Nephron (organoid): ENCODE measurements at regions not wholly inside any gene's neighbourhood (a gene's known extent, or its start where the extent isn't known, plus 50 kb on each side); places are given as distances from the start of the nearest gene placed in this dataset.
A peak's percentile ranks its signal among the peaks of the same experiment; 100 is the strongest.

Experiments used
- H3K27ac Mint-ChIP-seq, 3 experiments: 2 replicates each; pipeline ENCODE4 v1.8.0; 2020; ENCODE audit warnings: mixed read lengths in 3 of 3, mild to moderate bottlenecking in 2 of 3, moderate library complexity in 1 of 3
- H3K27me3 Mint-ChIP-seq: 2 replicates; pipeline ENCODE4 v1.8.0; 2021; ENCODE audit warnings: low read depth, mild to moderate bottlenecking, moderate library complexity, mixed read lengths
- H3K36me3 Mint-ChIP-seq: 2 replicates; pipeline ENCODE4 v1.8.0; 2020; ENCODE audit warnings: low read depth, mixed read lengths
- H3K4me1 Mint-ChIP-seq: 2 replicates; pipeline ENCODE4 v1.8.0; 2020; ENCODE audit warnings: mixed read lengths
- H3K4me3 Mint-ChIP-seq, 3 experiments: 2 replicates each; pipeline ENCODE4 v1.8.0; 2020; ENCODE audit warnings: mild to moderate bottlenecking in 3 of 3, mixed read lengths in 3 of 3, moderate library complexity in 2 of 3
- H3K9me3 Mint-ChIP-seq: 2 replicates; pipeline ENCODE4 v1.8.0; 2020; ENCODE audit warnings: mixed read lengths
- CTCF ChIP-seq, 3 experiments: fragments of 200-600 bp; sonication (generic); IDR thresholded peaks; one replicate each; pipeline ENCODE4 v1.5.0; 2021; ENCODE audit warnings: antibody characterized with exemption in 3 of 3; ENCODE audit not compliant: unreplicated experiment in 3 of 3

- H3K27me3 Mint-ChIP-seq: peaks cover 17% of the 10 kb centered on the region
- H3K27ac Mint-ChIP-seq: no peak overlapping the region
- no peaks in the 10 kb centered on the region for H3K36me3 Mint-ChIP-seq
- no peaks in the 10 kb centered on the region for H3K4me1 Mint-ChIP-seq
- no peak overlapping the region for H3K4me3 Mint-ChIP-seq
- no peaks in the 10 kb centered on the region for H3K9me3 Mint-ChIP-seq
- no peak for TF ChIP-seq CTCF (IDR thresholded peaks at IDR 0.05; ENCODE audit: unreplicated experiment in 3 of 3)
These were observed 134.6 kb upstream of the PROK2 start for GRCh38 chr3:71919572-71919971.

- Mint-ChIP-seq H3K4me1 (no peaks in the 10 kb centered on the region), H3K9me3 (no peaks in the 10 kb centered on the region)
- no peak for TF ChIP-seq CTCF (IDR thresholded peaks at IDR 0.05; ENCODE audit: unreplicated experiment in 3 of 3)
These were observed 132.6 kb upstream of the PROK2 start for GRCh38 chr3:71917545-71917944.

GRCh38 chr3:71916747-71917369 lies 131.9 kb upstream of the PROK2 start:
- no peak for TF ChIP-seq CTCF (IDR thresholded peaks at IDR 0.05; ENCODE audit: unreplicated experiment in 3 of 3)

More at GRCh38 chr3:71917545-71917944, 132.6 kb upstream of the PROK2 start:
- Mint-ChIP-seq H3K36me3 (no peaks in the 10 kb centered on the region), H3K4me3 (no peak overlapping the region), H3K27ac (no peak overlapping the region), H3K27me3 (peaks cover 16% of the 10 kb centered on the region)

GRCh38 chr3:71912839-71913495 lies 128.0 kb upstream of the PROK2 start:
- Mint-ChIP-seq H3K27me3 (peaks cover 19% of the 10 kb centered on the region), H3K9me3 (peaks cover 5% of the 10 kb centered on the region), H3K4me3 (no peak overlapping the region), H3K27ac (no peak overlapping the region), H3K4me1 (peaks cover 25% of the 10 kb centered on the region), H3K36me3 (no peaks in the 10 kb centered on the region)
- no peak for TF ChIP-seq CTCF (IDR thresholded peaks at IDR 0.05; ENCODE audit: unreplicated experiment in 3 of 3)

More at GRCh38 chr3:71916747-71917369, 131.9 kb upstream of the PROK2 start:
- Mint-ChIP-seq H3K9me3 (peaks cover 4% of the 10 kb centered on the region), H3K4me1 (no peaks in the 10 kb centered on the region), H3K36me3 (no peaks in the 10 kb centered on the region), H3K27me3 (peaks cover 15% of the 10 kb centered on the region), H3K4me3 (no peak overlapping the region), H3K27ac (no peak overlapping the region)

GRCh38 chr3:71910108-71910507 lies 125.2 kb upstream of the PROK2 start:
- no peaks in the 10 kb centered on the region for H3K36me3 Mint-ChIP-seq
- H3K9me3 Mint-ChIP-seq: peaks cover 5% of the 10 kb centered on the region
- H3K27ac Mint-ChIP-seq: peak overlapping the region in 2 of 3 experiments; percentile 17 to 42
- peaks cover 31% of the 10 kb centered on the region for H3K4me1 Mint-ChIP-seq
- H3K4me3 Mint-ChIP-seq: no peak overlapping the region
- no peak for TF ChIP-seq CTCF (IDR thresholded peaks at IDR 0.05; ENCODE audit: unreplicated experiment in 3 of 3)
- H3K27me3 Mint-ChIP-seq: peaks cover 26% of the 10 kb centered on the region

GRCh38 chr3:71907996-71908395 lies 123.0 kb upstream of the PROK2 start:
- Mint-ChIP-seq H3K9me3 (peaks cover 5% of the 10 kb centered on the region), H3K36me3 (no peaks in the 10 kb centered on the region), H3K27me3 (peaks cover 25% of the 10 kb centered on the region), H3K4me1 (peaks cover 31% of the 10 kb centered on the region), H3K4me3 (no peak overlapping the region), H3K27ac (no peak overlapping the region)
- no peak for TF ChIP-seq CTCF (IDR thresholded peaks at IDR 0.05; ENCODE audit: unreplicated experiment in 3 of 3)
